Esophagus muscularis mucosa (tissue), 4 donors: ENCODE measurements at regions not wholly inside any gene's neighbourhood (a gene's known extent, or its start where the extent isn't known, plus 50 kb on each side); places are given as distances from the start of the nearest gene placed in this dataset.

Experiments used
- DNase-seq: peaks from one replicate; pipeline ENCODE4 v3.0.0-alpha.2; 2017; ENCODE audit errors: extremely low spot score
- H3K27ac ChIP-seq, 4 donors: fragments of 200-600 bp; sonication (generic); replicated peaks in 1 of 4; 1 replicate in 3 of 4; 2 replicates in 1 of 4; pipeline ENCODE4 v1.5.1; 2016 to 2019; ENCODE audit warnings: mild to moderate bottlenecking in 1 of 4
- H3K27me3 ChIP-seq, 4 donors: fragments of 200-600 bp; sonication (generic); one replicate each; pipeline versions ENCODE4 v1.5.1 to v1.6.0; 2016 to 2019
- H3K36me3 ChIP-seq, 4 donors: fragments of 200-600 bp; sonication (generic); one replicate each; pipeline ENCODE4 v1.5.1; 2016 to 2019
- H3K4me1 ChIP-seq, 4 donors: fragments of 200-600 bp; sonication (generic); one replicate each; pipeline ENCODE4 v1.5.1; 2016 to 2019
- H3K4me3 ChIP-seq, 4 donors: fragments of 200-600 bp; sonication (generic); 1 replicate in 2 of 4; 2 replicates in 2 of 4; pipeline ENCODE4 v1.5.1; 2016 to 2019; ENCODE audit warnings: mild to moderate bottlenecking in 4 of 4, moderate library complexity in 1 of 4
- H3K9me3 ChIP-seq, 4 donors: fragments of 200-600 bp; sonication (generic); 1 replicate in 3 of 4; 2 replicates in 1 of 4; pipeline ENCODE4 v1.5.1; 2016 to 2019
- CTCF ChIP-seq, 3 experiments: fragments of 200-600 bp in 2 of 3; fragments of 450-650 bp in 1 of 3; sonication (generic) in 2 of 3; IDR thresholded peaks; one replicate each; pipeline ENCODE4 v1.5.1; 2017 to 2019; ENCODE audit warnings: antibody characterized with exemption in 3 of 3, mild to moderate bottlenecking in 2 of 3, moderate library complexity in 1 of 3
- EP300 ChIP-seq: sonication (generic); formaldehyde crosslinking; IDR thresholded peaks from one replicate; pipeline ENCODE4 v1.6.1; 2017; ENCODE audit warnings: antibody characterized with exemption
- POLR2A ChIP-seq: fragments of 450-650 bp; IDR thresholded peaks from one replicate; pipeline ENCODE4 v1.6.1; 2017; ENCODE audit warnings: antibody characterized with exemption, moderate library complexity, mild to moderate bottlenecking, low read depth
- POLR2AphosphoS5 ChIP-seq, 2 donors: sonication (generic); formaldehyde crosslinking; IDR thresholded peaks; one replicate each; pipeline ENCODE4 v1.6.1; 2017; ENCODE audit warnings: antibody characterized with exemption in 2 of 2
- WGBS: methylation state at CpG from one replicate; pipeline ENCODE4 v1.1.5; 2018; 5-methylcytosine and 5-hydroxymethylcytosine counted together
- intact Hi-C: fragments of 100-400 bp; cut with DNase I; formaldehyde crosslinking; loops from one replicate; pipeline ENCODE4 v1.15.1; 2023

- no peak for TF ChIP-seq POLR2AphosphoS5 (IDR thresholded peaks at IDR 0.05)
- no peak for TF ChIP-seq EP300
- no peak for TF ChIP-seq CTCF (IDR thresholded peaks at IDR 0.05)
- no peak for TF ChIP-seq POLR2A
- intact Hi-C loops: no loop called here
- Histone ChIP-seq H3K27ac (no peak overlapping the region), H3K27me3 (no peaks in the 10 kb centered on the region), H3K4me3 (no peak overlapping the region), H3K4me1 (no peaks in the 10 kb centered on the region), H3K36me3 (no peaks in the 10 kb centered on the region), H3K9me3 (peaks cover 0 to 8% (median 0%) of the 10 kb centered on the region in 4 donors)
- no peak for DNase-seq
Observed at GRCh38 chrX:64853424-64853823, 122.8 kb downstream of the ZC4H2 start.

GRCh38 chrX:64850371-64851082 is 125.7 kb downstream of the ZC4H2 start:
- 76% methylated on average over 6 of the region's 6 CpGs for WGBS
- Histone ChIP-seq H3K27me3 (no peaks in the 10 kb centered on the region), H3K9me3 (peaks cover 0 to 8% (median 0%) of the 10 kb centered on the region in 4 donors), H3K36me3 (no peaks in the 10 kb centered on the region), H3K4me3 (no peak overlapping the region), H3K27ac (no peak overlapping the region), H3K4me1 (no peaks in the 10 kb centered on the region)
- TF ChIP-seq POLR2AphosphoS5 (IDR thresholded peaks at IDR 0.05) (no peak), EP300 (no peak), CTCF (IDR thresholded peaks at IDR 0.05) (no peak), POLR2A (no peak)
- DNase-seq: no peak
- intact Hi-C loops: no loop called here

GRCh38 chrX:64843224-64843623 is 133.0 kb downstream of the ZC4H2 start:
- Histone ChIP-seq H3K4me1 (no peaks in the 10 kb centered on the region), H3K9me3 (peaks cover 0 to 5% (median 0%) of the 10 kb centered on the region in 4 donors), H3K4me3 (no peak overlapping the region), H3K27me3 (no peaks in the 10 kb centered on the region), H3K27ac (no peak overlapping the region), H3K36me3 (no peaks in the 10 kb centered on the region)
- WGBS: 68% methylated on average over 1 of the region's 1 CpG
- DNase-seq: no peak
- intact Hi-C loops: no loop called here
- no peak for TF ChIP-seq CTCF (IDR thresholded peaks at IDR 0.05)

GRCh38 chrX:64842492-64842891 is 133.8 kb downstream of the ZC4H2 start:
- Histone ChIP-seq H3K36me3 (no peaks in the 10 kb centered on the region), H3K4me3 (no peak overlapping the region), H3K27ac (no peak overlapping the region), H3K9me3 (peaks cover 0 to 5% (median 0%) of the 10 kb centered on the region in 4 donors), H3K4me1 (no peaks in the 10 kb centered on the region), H3K27me3 (no peaks in the 10 kb centered on the region)
- intact Hi-C loops: no loop called here
- WGBS: 82% methylated on average over 4 of the region's 4 CpGs
- DNase-seq: no peak
- TF ChIP-seq POLR2A (no peak), POLR2AphosphoS5 (IDR thresholded peaks at IDR 0.05) (no peak), CTCF (IDR thresholded peaks at IDR 0.05) (no peak), EP300 (no peak)

GRCh38 chrX:64805683-64806082 is 170.6 kb downstream of the ZC4H2 start:
- DNase-seq: no peak
- no peaks in the 10 kb centered on the region for H3K36me3 ChIP-seq
- no peak overlapping the region for H3K27ac ChIP-seq
- TF ChIP-seq EP300 (no peak), POLR2A (no peak), POLR2AphosphoS5 (IDR thresholded peaks at IDR 0.05) (no peak), CTCF (IDR thresholded peaks at IDR 0.05) (no peak)
- no peaks in the 10 kb centered on the region for H3K27me3 ChIP-seq
- no peaks in the 10 kb centered on the region for H3K4me1 ChIP-seq
- intact Hi-C loops: no loop called here
- 100% methylated on average over 1 of the region's 1 CpG for WGBS
- H3K4me3 ChIP-seq: no peak overlapping the region
- H3K9me3 ChIP-seq: peaks cover 0 to 9% (median 0%) of the 10 kb centered on the region in 4 donors
